Esophagus squamous epithelium (tissue), 4 donors: ENCODE measurements at regions not wholly inside any gene's neighbourhood (a gene's known extent, or its start where the extent isn't known, plus 50 kb on each side); places are given as distances from the start of the nearest gene placed in this dataset.
"Not testable (repeated sequence)": the region's sequence is repeated elsewhere in the genome, so short reads cannot be mapped to it uniquely, and the experiment has no call there.

Experiments
- CTCF ChIP-seq, 6 experiments: fragments of 450-650 bp in 4 of 6; fragments of 200-600 bp in 2 of 6; sonication (generic) in 2 of 6; IDR thresholded peaks; one replicate each; pipeline ENCODE4 v1.5.1; 2016 to 2019; ENCODE audit warnings: antibody characterized with exemption in 6 of 6, mild to moderate bottlenecking in 4 of 6, moderate library complexity in 4 of 6
- POLR2A ChIP-seq, 4 donors: fragments of 450-650 bp; IDR thresholded peaks; one replicate each; pipeline ENCODE4 v1.6.1; 2017; ENCODE audit warnings: antibody characterized with exemption in 4 of 4, mild to moderate bottlenecking in 4 of 4, moderate library complexity in 3 of 4

GRCh38 chr5:106387767-106388166, 1283.0 kb downstream of the EFNA5 start:
- TF ChIP-seq CTCF, POLR2A (IDR thresholded peaks at IDR 0.05): not testable (repeated sequence)
